Ovary (tissue), 7 donors: ENCODE measurements at regions not wholly inside any gene's neighbourhood (a gene's known extent, or its start where the extent isn't known, plus 50 kb on each side); places are given as distances from the start of the nearest gene placed in this dataset.
"Not testable (repeated sequence)": the region's sequence is repeated elsewhere in the genome, so short reads cannot be mapped to it uniquely, and the experiment has no call there.

Experiments
- DNase-seq, 5 donors: peaks; one replicate each; pipeline ENCODE4 v3.0.0-alpha.2; 2019 to 2020
- H3K27ac ChIP-seq, 2 donors: fragments of 200-600 bp; one replicate each; pipeline versions ENCODE4 v1.5.1 to v1.8.0; 2019 to 2022
- H3K27me3 ChIP-seq: fragments of 200-600 bp; one replicate; pipeline ENCODE4 v1.8.0; 2022
- H3K36me3 ChIP-seq: fragments of 200-600 bp; sonication (generic); one replicate; pipeline ENCODE4 v1.5.1; 2019
- H3K4me1 ChIP-seq: one replicate; pipeline ENCODE4 v1.8.1; 2013; ENCODE audit warnings: mild to moderate bottlenecking, moderate library complexity; ENCODE audit not compliant: insufficient read depth
- H3K4me3 ChIP-seq: fragments of 200-600 bp; sonication (generic); one replicate; pipeline ENCODE4 v1.5.1; 2017
- H3K9me3 ChIP-seq, 2 donors: fragments of 200-600 bp in 1 of 2; sonication (generic) in 1 of 2; one replicate each; pipeline versions ENCODE4 v1.5.1 to v1.8.1; 2013 to 2019; ENCODE audit warnings: mild to moderate bottlenecking in 1 of 2, moderate library complexity in 1 of 2
- EP300 ChIP-seq: sonication (generic); formaldehyde crosslinking; IDR thresholded peaks from one replicate; pipeline ENCODE4 v1.6.1; 2017; ENCODE audit warnings: antibody characterized with exemption
- POLR2A ChIP-seq: fragments of 450-650 bp; IDR thresholded peaks from one replicate; pipeline ENCODE4 v1.6.1; 2017; ENCODE audit warnings: antibody characterized with exemption, mild to moderate bottlenecking, moderate library complexity
- WGBS, 3 donors: extraction: QIAGEN DNeasy Blood & Tissue Kit in 1 of 3; methylation state at CpG; one replicate each; pipeline versions ENCODE4 v1.1.5 to v1.1.7; 2013 to 2017; 5-methylcytosine and 5-hydroxymethylcytosine counted together
- intact Hi-C, 4 donors: fragments of 100-400 bp; cut with DNase I; formaldehyde crosslinking; loops; one replicate each; pipeline versions ENCODE4 v1.11.0 to v1.15.1; 2022 to 2023
- TF ChIP-seq, protein P1 (sequence below), 3 donors: fragments of 450-650 bp in 2 of 3; fragments of 200-600 bp in 1 of 3; IDR thresholded peaks; one replicate each; pipeline versions ENCODE4 v1.5.1 to v1.8.0; 2016 to 2022; ENCODE audit warnings: antibody characterized with exemption in 3 of 3, mild to moderate bottlenecking in 1 of 3
- donor health status: DM: no; HTN: no; CAD: no; lungs with moderate emphysema.
- donor health status: DM: no; HTN: no; CAD: no.
- donor health status: Bipolar disorder and iron deficiency.
- donor health status: DM: no; HTN: no; CAD: no.
- donor health status: DM: yes; HTN: yes; CAD: no.

GRCh38 chr4:49217492-49217891 is 231.4 kb downstream of the CWH43 start:
- intact Hi-C loops, result no loop called here
- H3K27ac ChIP-seq, result no peak overlapping the region
- H3K9me3 ChIP-seq, result no peaks in the 10 kb centered on the region
- H3K36me3 ChIP-seq, result no peaks in the 10 kb centered on the region
- no peaks in the 10 kb centered on the region for H3K27me3 ChIP-seq
- no peak for DNase-seq
- TF ChIP-seq, protein P1, sequence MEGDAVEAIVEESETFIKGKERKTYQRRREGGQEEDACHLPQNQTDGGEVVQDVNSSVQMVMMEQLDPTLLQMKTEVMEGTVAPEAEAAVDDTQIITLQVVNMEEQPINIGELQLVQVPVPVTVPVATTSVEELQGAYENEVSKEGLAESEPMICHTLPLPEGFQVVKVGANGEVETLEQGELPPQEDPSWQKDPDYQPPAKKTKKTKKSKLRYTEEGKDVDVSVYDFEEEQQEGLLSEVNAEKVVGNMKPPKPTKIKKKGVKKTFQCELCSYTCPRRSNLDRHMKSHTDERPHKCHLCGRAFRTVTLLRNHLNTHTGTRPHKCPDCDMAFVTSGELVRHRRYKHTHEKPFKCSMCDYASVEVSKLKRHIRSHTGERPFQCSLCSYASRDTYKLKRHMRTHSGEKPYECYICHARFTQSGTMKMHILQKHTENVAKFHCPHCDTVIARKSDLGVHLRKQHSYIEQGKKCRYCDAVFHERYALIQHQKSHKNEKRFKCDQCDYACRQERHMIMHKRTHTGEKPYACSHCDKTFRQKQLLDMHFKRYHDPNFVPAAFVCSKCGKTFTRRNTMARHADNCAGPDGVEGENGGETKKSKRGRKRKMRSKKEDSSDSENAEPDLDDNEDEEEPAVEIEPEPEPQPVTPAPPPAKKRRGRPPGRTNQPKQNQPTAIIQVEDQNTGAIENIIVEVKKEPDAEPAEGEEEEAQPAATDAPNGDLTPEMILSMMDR (IDR thresholded peaks at IDR 0.05), result no peak
- TF ChIP-seq EP300 (no peak), POLR2A (no peak)
- H3K4me3 ChIP-seq, result no peak overlapping the region
- H3K4me1 ChIP-seq, result no peaks in the 10 kb centered on the region

GRCh38 chr4:49218094-49218493 is 232.0 kb downstream of the CWH43 start:
- H3K27ac ChIP-seq, H3K4me1 ChIP-seq, H3K4me3 ChIP-seq, H3K9me3 ChIP-seq, intact Hi-C loops, DNase-seq, H3K36me3 ChIP-seq, H3K27me3 ChIP-seq: not testable (repeated sequence)
- WGBS, 3 donors, result 61 to 85% (median 67%) methylated on average over 3 of the region's 3 CpGs

GRCh38 chr4:49218931-49219330 is 232.9 kb downstream of the CWH43 start:
- intact Hi-C loops, H3K27ac ChIP-seq, H3K4me1 ChIP-seq, H3K27me3 ChIP-seq, H3K4me3 ChIP-seq, H3K36me3 ChIP-seq, DNase-seq, H3K9me3 ChIP-seq: not testable (repeated sequence)

DNA sequence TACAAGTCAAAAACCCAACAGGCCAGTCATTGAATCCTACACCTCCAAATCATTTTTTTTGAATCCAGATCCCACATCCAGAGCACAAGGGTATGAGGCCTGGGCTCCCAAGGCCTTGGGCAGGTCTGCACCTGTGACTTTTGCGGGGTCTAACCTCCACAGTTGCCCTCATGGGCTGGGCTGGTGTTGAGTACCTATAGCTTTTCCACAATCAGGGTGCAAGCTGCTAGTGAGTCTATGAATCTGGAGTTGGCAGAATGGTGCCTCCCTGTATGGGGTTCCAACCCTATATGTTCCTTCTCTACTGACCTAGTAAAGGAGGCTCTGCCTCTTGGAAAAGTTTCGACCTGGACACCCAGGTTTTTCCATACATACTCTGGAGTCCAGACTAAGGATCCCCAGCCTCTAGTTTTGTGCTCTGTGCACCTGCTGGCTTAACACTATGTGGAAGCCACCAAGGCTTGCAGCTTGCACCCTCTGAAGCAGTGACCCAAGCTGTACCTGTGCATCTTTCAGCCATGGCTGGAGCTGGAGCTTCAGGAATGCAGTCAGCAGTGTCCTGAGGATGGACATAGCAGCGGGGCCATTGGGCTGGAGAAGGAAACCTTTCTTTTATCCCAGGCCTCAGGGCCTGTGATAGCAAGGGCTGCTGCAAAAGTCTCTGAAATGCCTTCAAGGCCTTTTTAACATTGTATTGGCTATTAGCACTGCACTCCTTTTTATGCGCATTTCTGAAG is 233.6 kb downstream of the CWH43 start:
- intact Hi-C loops, H3K9me3 ChIP-seq, H3K4me3 ChIP-seq, H3K36me3 ChIP-seq, H3K27me3 ChIP-seq, H3K4me1 ChIP-seq, H3K27ac ChIP-seq, DNase-seq: not testable (repeated sequence)
- WGBS, 3 donors, result 30 to 38% (median 36%) methylated on average over 4 of the region's 4 CpGs

DNA sequence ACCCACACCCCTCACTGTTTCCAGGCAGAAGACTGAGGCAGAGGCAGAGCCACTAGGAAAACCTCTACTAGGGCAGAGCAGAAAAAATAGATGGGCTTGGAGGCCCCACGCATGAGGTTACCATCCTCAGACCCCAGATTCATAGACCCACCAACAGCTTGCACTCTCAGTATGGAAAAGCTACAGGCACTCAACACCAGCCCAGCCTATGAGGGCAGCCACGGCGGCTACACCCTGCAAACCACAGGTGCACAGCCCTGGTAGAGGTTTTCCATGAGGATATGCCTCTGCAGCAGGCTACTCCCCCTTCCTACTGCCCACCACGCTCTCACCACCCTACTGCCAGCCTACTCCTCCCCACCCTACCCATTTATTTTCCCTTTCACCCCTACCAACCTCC is 235.1 kb downstream of the CWH43 start:
- intact Hi-C loops, result no loop called here
- no peak for DNase-seq
- WGBS, 3 donors, result 34 to 42% (median 38%) methylated on average over 4 of the region's 4 CpGs
- Histone ChIP-seq H3K4me1 (no peaks in the 10 kb centered on the region), H3K27me3 (no peaks in the 10 kb centered on the region), H3K9me3 (no peaks in the 10 kb centered on the region), H3K4me3 (no peak overlapping the region), H3K27ac (no peak overlapping the region), H3K36me3 (no peaks in the 10 kb centered on the region)
- TF ChIP-seq, protein P1 (IDR thresholded peaks at IDR 0.05), result no peak

DNA sequence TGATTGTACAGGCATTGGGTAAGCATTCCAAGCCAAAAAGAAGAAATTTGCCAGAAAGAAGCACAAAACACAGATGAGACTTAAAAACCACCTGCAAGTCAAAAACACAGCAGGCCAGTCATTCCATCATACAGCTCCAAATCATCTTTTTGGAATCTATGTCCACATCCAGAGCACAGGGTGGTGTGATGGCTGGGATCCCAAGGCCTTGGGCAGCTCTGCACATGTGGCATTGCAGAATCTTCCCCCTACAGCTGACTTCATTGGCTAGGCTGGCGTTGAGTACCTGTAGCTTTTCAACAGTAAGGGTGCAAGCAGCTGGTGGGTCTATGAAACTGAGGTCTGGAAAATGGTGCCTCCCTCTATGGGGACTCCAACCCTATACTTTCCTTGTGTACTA is 236.7 kb downstream of the CWH43 start:
- H3K27ac ChIP-seq, H3K4me3 ChIP-seq, DNase-seq, H3K27me3 ChIP-seq, H3K4me1 ChIP-seq, H3K36me3 ChIP-seq, H3K9me3 ChIP-seq, intact Hi-C loops: not testable (repeated sequence)
- 27 to 33% (median 29%) methylated on average over 1 of the region's 1 CpG for WGBS, 3 donors

GRCh38 chr4:49226216-49226866 is 240.3 kb downstream of the CWH43 start:
- DNase-seq, H3K9me3 ChIP-seq, intact Hi-C loops, H3K36me3 ChIP-seq, H3K4me3 ChIP-seq, H3K27me3 ChIP-seq, H3K27ac ChIP-seq, H3K4me1 ChIP-seq: not testable (repeated sequence)
- WGBS, 3 donors, result 59 to 70% (median 64%) methylated on average over 5 to 6 of the region's 6 CpGs

- H3K27ac ChIP-seq, H3K9me3 ChIP-seq, DNase-seq, H3K27me3 ChIP-seq, H3K4me1 ChIP-seq, intact Hi-C loops, H3K36me3 ChIP-seq, H3K4me3 ChIP-seq: not testable (repeated sequence)
- 88 to 92% (median 91%) methylated on average over 1 of the region's 1 CpG for WGBS, 3 donors
Observed at GRCh38 chr4:49227941-49228340, 241.9 kb downstream of the CWH43 start.

- DNase-seq, intact Hi-C loops: not testable (repeated sequence)
Observed at GRCh38 chr4:49229243-49229642, 243.2 kb downstream of the CWH43 start.

DNA sequence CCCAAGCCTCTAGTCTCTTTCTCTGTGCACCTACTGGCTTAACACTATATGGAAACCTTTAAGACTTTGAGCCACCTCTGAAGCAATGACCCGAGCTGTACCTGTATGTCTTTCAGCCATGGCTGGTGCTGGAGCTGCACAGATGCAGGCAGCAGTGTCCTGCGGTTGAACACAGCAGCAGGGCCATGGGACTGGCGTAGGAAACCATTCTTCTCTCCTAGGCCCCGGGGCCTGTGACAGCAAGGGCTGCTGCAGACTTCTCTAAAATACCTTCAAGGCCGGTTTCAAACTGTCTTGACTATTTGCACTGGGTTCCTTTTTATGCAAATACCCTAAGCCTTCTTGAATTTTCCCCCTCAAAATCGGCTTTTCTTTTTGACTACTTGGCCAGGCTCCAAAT is 243.6 kb downstream of the CWH43 start:
- H3K4me1 ChIP-seq, DNase-seq, H3K4me3 ChIP-seq, H3K27ac ChIP-seq, H3K9me3 ChIP-seq, intact Hi-C loops, H3K27me3 ChIP-seq, H3K36me3 ChIP-seq: not testable (repeated sequence)
- 50 to 67% (median 59%) methylated on average over 6 of the region's 6 CpGs for WGBS, 3 donors

More at GRCh38 chr4:49229243-49229642, 243.2 kb downstream of the CWH43 start:
- H3K36me3 ChIP-seq, H3K27ac ChIP-seq, H3K9me3 ChIP-seq, H3K4me1 ChIP-seq, H3K4me3 ChIP-seq, H3K27me3 ChIP-seq: not testable (repeated sequence)
- 28 to 50% (median 33%) methylated on average over 1 of the region's 1 CpG for WGBS, 3 donors
